Rectal smooth muscle tissue (tissue), 1 donor: ENCODE measurements at regions not wholly inside any gene's neighbourhood (a gene's known extent, or its start where the extent isn't known, plus 50 kb on each side); places are given as distances from the start of the nearest gene placed in this dataset.

Source experiments
- H3K27ac ChIP-seq: one replicate; pipeline ENCODE4 v1.7.0; 2013; ENCODE audit warnings: low read depth, low read length, inconsistent platforms
- H3K27me3 ChIP-seq: one replicate; pipeline ENCODE4 v1.7.0; 2013; ENCODE audit warnings: low read length; ENCODE audit not compliant: control insufficient read depth, insufficient read depth
- H3K36me3 ChIP-seq: one replicate; pipeline ENCODE4 v1.7.0; 2013; ENCODE audit warnings: low read length; ENCODE audit not compliant: control insufficient read depth, insufficient read depth
- H3K4me1 ChIP-seq: one replicate; pipeline ENCODE4 v1.7.0; 2013; ENCODE audit warnings: low read length; ENCODE audit not compliant: control insufficient read depth, insufficient read depth
- H3K4me3 ChIP-seq: one replicate; pipeline ENCODE4 v1.7.0; 2013; ENCODE audit warnings: low read length
- H3K9ac ChIP-seq: one replicate; pipeline ENCODE4 v1.7.0; 2013; ENCODE audit warnings: low read length

DNA sequence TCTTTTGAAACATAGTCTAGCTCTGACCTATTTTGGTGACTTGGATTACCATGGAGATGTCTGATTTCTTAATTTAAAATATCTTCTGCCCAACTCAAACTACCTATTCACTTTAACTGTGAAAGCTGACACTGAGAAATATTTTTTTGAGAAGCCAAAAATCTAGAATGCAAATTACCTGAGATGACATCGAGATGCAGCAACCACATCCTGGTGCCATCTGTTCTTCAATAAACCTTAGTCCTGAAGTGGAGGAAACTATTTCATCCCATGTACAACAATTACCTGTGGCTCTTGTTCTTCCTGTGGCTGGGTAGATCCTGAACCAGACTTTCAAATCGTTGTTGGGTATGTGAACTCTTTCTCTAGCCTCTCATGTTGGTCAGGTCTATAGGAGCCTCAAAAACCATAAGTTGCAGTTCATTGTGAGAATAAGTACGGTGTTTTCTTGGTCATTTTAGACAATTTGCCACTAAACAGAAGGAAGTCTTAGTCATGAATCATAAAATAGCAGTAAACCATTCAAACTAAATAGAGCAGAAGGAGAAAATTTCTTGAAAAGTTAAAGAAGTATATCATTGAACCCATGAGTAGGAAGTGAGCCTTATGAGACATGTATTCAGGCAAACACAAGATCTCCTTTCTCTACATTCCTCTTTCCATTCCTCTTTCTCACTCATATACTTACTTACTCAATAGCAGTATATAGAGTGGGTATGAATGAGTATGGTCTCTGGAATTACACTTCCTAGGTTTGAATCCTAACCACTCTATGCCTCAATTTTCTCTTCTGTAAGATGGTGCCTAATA, 176.0 kb downstream of the HMHB1 start:
- no peak overlapping the region for H3K9ac ChIP-seq

DNA sequence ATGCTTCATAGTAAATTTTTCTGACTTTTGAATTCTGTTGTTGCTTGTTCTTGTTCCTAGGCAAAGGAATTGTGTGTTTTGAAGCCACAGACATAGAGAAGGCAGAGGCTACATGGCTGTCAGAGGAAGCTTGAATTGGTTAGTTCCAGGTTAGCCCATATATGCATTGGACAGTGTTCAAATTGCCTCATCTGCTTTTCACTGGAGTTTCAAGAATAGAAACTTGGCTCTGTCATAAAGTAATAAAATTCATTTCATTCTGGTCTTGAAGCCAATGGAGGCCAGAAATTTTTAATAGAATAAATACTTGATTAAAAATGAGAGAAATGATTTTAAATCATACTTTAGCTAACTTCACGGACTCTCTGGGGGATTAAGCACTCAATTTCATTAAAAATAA, 178.0 kb downstream of the YIPF5 start:
- Histone ChIP-seq H3K4me1 (no peaks in the 10 kb centered on the region), H3K36me3 (no peaks in the 10 kb centered on the region), H3K27me3 (no peaks in the 10 kb centered on the region)

More for the DNA sequence above, 176.0 kb downstream of the HMHB1 start:
- Histone ChIP-seq H3K36me3 (no peaks in the 10 kb centered on the region), H3K4me3 (no peak overlapping the region), H3K27ac (no peak overlapping the region), H3K4me1 (peaks cover 9% of the 10 kb centered on the region), H3K27me3 (no peaks in the 10 kb centered on the region)

DNA sequence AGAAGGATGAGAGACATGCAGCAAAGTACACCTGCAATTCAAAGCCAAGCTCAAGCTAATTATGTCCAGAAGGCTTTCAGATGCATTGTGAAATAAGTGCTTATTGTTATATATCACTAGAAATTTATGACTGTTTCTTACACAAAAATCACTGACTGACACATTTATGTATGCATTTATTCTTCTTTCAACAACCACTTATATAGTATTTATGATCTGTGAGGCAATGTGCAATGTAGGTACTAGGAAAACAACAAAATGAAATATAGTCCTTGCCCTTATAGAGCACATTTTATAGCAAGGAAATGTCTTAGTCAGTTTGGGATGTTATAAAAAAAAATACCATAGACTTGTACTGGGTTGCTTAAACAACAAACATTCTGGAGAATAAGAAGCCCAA, 167.6 kb downstream of the YIPF5 start:
- H3K36me3 ChIP-seq, result no peaks in the 10 kb centered on the region
- no peaks in the 10 kb centered on the region for H3K27me3 ChIP-seq
- H3K9ac ChIP-seq, result no peak overlapping the region
- no peak overlapping the region for H3K4me3 ChIP-seq
- H3K4me1 ChIP-seq, result no peaks in the 10 kb centered on the region
- H3K27ac ChIP-seq, result no peak overlapping the region

More for the DNA sequence above, 178.0 kb downstream of the YIPF5 start:
- Histone ChIP-seq H3K27ac (no peak overlapping the region), H3K9ac (no peak overlapping the region), H3K4me3 (no peak overlapping the region)

DNA sequence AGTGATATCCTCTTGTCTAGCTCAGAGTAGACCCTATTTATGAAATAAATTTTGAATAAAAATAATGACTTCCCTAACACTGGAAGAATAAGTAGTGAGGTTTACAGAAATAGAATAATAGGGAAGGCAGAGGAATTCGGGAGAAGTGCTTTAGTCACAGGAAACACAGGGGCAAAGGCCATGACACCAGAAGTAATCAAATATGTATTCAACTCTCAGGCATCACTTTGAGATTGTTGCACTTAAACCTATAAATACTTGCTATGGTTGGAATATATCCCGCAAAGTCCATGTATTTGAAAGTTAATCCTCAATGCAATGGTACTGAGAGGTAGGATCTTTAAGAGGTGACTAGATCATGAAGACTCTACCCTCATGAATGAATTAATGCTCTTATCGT, 166.8 kb downstream of the YIPF5 start:
- no peak overlapping the region for H3K4me3 ChIP-seq
- no peaks in the 10 kb centered on the region for H3K36me3 ChIP-seq
- H3K9ac ChIP-seq, result no peak overlapping the region
- no peaks in the 10 kb centered on the region for H3K27me3 ChIP-seq
- H3K27ac ChIP-seq, result no peak overlapping the region
- H3K4me1 ChIP-seq, result no peaks in the 10 kb centered on the region

DNA sequence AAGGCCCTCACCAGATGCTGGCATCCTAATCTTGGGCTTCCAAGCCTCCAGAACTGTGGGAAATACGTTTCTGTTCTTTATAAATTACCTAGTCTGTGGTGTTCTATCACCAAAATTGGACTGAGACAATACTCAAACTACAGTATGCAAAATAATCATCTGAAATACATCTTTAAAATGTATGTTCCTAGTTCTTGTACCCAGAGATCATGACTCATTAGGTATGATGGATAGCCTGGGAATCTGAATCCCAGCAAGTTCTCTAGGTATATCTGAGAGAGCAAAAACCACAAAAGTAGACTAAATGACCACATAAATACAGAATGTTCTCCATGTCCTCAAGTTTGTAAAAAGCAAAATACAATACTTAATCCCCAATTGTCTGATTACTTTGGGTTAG, 166.3 kb downstream of the YIPF5 start:
- H3K4me1 ChIP-seq, result no peaks in the 10 kb centered on the region
- H3K27me3 ChIP-seq, result no peaks in the 10 kb centered on the region
- no peak overlapping the region for H3K9ac ChIP-seq

DNA sequence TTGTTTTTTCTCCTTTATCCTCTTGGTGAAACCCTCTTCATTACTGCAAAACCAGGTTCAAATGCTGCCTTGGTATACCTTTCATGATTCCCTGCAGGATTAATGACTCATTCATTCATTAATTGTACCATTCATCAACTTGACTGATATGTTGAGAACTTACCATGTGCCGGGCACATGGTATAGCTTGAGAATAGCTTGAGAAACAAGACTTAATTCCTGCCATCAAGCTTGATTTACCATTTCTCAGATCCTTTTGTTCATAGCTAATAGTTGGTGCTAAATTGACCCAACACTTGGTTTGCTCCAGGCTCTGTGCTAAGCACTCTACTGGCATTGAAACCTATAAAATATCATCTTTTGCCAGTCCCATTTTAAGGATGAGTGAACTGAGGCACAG, 165.7 kb downstream of the YIPF5 start:
- H3K27ac ChIP-seq, result no peak overlapping the region
- H3K4me1 ChIP-seq, result no peaks in the 10 kb centered on the region
- no peak overlapping the region for H3K9ac ChIP-seq
- H3K36me3 ChIP-seq, result no peaks in the 10 kb centered on the region
- H3K4me3 ChIP-seq, result no peak overlapping the region
- no peaks in the 10 kb centered on the region for H3K27me3 ChIP-seq

More for the DNA sequence above, 166.3 kb downstream of the YIPF5 start:
- H3K4me3 ChIP-seq, result no peak overlapping the region
- H3K36me3 ChIP-seq, result no peaks in the 10 kb centered on the region
- H3K27ac ChIP-seq, result no peak overlapping the region

DNA sequence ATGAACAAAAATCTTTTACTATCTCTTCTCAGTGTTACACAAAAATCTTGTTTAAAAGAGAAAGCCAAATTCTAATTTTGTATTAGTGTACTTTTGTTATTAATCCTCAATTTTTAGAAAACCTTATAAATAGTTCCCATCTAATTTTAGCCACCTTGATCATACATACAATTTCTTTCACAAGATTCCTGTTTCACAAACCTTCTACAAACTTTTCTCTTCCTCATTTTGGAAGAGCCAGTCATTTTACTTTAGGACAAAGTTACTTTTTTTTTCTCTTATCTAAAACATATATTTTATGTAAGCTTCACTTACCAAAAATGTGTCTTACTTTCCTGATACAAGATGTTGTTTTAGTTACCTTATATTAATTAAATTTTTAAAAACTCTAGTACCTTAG, 161.3 kb downstream of the YIPF5 start:
- Histone ChIP-seq H3K9ac (no peak overlapping the region), H3K27me3 (no peaks in the 10 kb centered on the region), H3K27ac (no peak overlapping the region)

DNA sequence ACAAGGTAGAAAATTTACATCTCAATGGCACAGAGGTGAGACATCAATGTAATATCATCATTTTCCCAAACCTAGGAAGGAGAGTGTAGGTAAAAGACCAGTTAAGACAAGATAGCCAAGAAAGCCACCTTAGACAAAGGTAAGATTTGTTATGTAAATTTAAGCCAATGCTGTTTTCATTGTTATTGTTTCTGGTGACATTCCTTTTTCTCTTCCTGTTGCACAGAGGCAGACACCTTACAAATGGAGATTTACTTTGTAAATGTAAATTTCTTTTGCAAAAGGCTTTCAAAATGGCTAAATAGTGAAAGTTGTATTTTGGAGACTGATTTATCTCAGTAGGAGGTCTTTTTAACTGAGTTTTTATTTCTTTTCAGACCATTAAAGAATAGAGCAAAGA, 159.1 kb downstream of the YIPF5 start:
- H3K4me3 ChIP-seq, result no peak overlapping the region
- H3K4me1 ChIP-seq, result no peaks in the 10 kb centered on the region
- no peaks in the 10 kb centered on the region for H3K27me3 ChIP-seq
- no peaks in the 10 kb centered on the region for H3K36me3 ChIP-seq
- no peak overlapping the region for H3K27ac ChIP-seq
- no peak overlapping the region for H3K9ac ChIP-seq

More for the DNA sequence above, 161.3 kb downstream of the YIPF5 start:
- no peak overlapping the region for H3K4me3 ChIP-seq
- H3K36me3 ChIP-seq, result no peaks in the 10 kb centered on the region
- H3K4me1 ChIP-seq, result no peaks in the 10 kb centered on the region

DNA sequence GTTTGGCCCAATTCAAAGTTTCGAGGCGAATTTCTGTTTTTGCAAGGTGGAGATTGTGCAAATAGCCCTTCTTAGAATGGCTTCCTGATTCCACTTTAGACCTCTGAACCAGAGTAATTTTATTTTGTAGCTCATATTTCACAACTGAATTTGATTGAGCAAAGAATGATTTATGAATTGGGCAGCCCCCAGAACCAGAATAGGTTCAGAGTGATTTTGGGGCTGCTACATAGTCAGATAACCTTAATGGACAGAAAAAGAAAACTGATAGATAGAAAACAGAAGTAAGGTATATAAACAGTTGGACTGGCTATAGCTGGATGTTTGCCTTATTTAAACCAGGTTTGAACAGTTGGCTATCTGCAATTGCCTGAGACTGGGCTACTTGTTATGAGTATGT, 156.6 kb downstream of the YIPF5 start:
- Histone ChIP-seq H3K27me3 (no peaks in the 10 kb centered on the region), H3K4me3 (no peak overlapping the region), H3K36me3 (no peaks in the 10 kb centered on the region), H3K9ac (no peak overlapping the region), H3K4me1 (no peaks in the 10 kb centered on the region), H3K27ac (no peak overlapping the region)

DNA sequence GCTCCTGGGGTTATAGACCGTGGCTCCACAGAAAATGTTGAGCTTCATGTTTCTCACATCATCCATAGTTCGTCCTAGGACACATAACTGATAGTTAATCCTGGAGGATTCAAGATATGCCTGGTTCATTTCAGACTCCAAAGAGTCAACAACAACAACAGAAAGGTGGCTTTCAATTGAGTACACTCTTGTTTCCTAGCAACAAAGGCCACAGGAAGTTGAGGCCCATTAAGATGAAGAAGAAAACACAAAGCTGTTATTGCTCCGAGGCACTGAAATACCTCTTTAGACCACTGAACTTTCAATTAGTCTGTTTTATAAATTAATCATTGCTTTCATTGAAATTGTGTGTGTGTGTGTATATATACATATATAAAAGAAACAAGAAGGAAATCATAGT, 154.5 kb downstream of the YIPF5 start:
- no peaks in the 10 kb centered on the region for H3K36me3 ChIP-seq
- no peak overlapping the region for H3K27ac ChIP-seq
- no peaks in the 10 kb centered on the region for H3K27me3 ChIP-seq
- H3K9ac ChIP-seq, result no peak overlapping the region
- no peaks in the 10 kb centered on the region for H3K4me1 ChIP-seq
- H3K4me3 ChIP-seq, result no peak overlapping the region

DNA sequence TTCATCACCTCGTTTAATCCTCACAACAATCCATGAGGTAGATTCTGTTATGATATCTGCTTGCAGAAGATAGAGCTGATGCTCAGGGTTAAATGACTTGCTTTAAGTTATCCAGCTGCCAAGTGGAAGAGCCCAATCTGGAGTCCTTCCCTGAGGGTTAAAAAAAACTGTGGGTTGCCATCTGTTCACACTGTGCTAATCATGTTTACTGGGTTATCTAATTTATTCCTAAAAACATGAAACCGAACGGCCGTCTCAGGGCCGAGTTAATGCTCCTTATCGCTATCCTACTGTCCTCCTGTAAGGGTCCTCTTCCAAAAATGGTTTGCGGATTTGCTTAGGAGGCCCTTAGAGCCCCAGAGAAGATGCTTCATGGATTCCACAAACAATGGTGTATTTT, 153.3 kb downstream of the YIPF5 start:
- Histone ChIP-seq H3K36me3 (no peaks in the 10 kb centered on the region), H3K9ac (no peak overlapping the region), H3K4me3 (no peak overlapping the region), H3K4me1 (no peaks in the 10 kb centered on the region), H3K27me3 (no peaks in the 10 kb centered on the region), H3K27ac (no peak overlapping the region)

DNA sequence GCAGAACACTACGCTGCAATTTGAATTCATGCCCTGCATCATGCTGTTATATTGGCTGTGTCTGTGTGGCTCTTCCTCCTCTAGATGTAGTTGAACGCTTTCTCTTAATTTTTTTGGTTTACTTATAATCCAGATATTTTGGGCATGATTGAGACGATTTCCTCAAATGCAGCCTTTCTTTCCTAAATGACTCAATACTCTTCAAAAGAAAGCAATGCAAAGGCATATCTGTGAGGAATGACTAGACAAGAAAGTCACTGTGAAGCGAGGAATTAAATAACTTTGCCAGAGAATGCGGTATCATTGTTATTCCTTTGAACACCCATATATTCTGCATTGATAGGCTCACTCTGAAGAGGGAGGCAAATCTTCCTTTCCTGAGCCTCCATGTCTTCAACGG, 152.8 kb downstream of the YIPF5 start:
- Histone ChIP-seq H3K4me1 (no peaks in the 10 kb centered on the region), H3K4me3 (no peak overlapping the region), H3K9ac (no peak overlapping the region), H3K36me3 (no peaks in the 10 kb centered on the region), H3K27me3 (no peaks in the 10 kb centered on the region), H3K27ac (no peak overlapping the region)

DNA sequence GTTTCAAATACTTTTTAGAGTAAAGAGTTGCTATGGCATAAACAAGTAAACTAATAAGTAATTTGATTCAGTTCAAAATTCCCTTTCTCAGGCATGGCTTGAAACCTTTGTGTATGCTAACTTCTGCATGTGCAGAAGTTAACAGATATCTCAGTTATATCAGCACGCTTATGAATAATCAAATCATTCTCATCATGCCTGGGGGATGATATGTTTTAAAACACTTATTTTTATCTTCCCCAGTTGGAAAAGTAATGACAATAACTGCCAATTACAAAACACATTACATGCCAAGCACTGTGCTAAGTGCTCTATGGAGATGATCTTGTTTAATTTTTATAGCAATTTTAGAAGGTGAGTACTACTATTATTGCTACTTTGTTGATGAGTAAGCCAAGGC, 146.4 kb downstream of the YIPF5 start:
- Histone ChIP-seq H3K4me1 (peaks cover 6% of the 10 kb centered on the region), H3K36me3 (no peaks in the 10 kb centered on the region), H3K9ac (no peak overlapping the region), H3K27ac (no peak overlapping the region), H3K27me3 (no peaks in the 10 kb centered on the region), H3K4me3 (no peak overlapping the region)
